K562 (cell line): ENCODE measurements at regions not wholly inside any gene's neighbourhood (a gene's known extent, or its start where the extent isn't known, plus 50 kb on each side); places are given as distances from the start of the nearest gene placed in this dataset.

Experiments
- ATAC-seq: fragments of 200-7000 bp; cut with Tn5 transposase; 3 replicates; pipeline ENCODE4 v1.9.1; 2020; ENCODE audit warnings: moderate library complexity
- BruUV-seq: library from RNA; stranded (reverse); fragments of 400-500 nt; replicated peaks from 2 replicates; lab custom pipeline; 2021; lab: Mats Ljungman, UMichigan
- CTCF ChIA-PET: fragments of 300-600 bp; formaldehyde crosslinking; extraction: SDS; loops from one replicate; lab custom pipeline; 2021; ENCODE audit warnings: low intra/inter-chr PET ratio; lab: Yijun Ruan, JAX
- POLR2A ChIA-PET: fragments of 300-600, 350-650 bp; sonication (Branson Sonifier 250); formaldehyde crosslinking; extraction: SDS; loops from one replicate; lab custom pipeline; 2021; ENCODE audit warnings: antibody characterized with exemption, inconsistent platforms; lab: Yijun Ruan, JAX
- DNase-seq, 4 experiments: peaks; one replicate each; pipeline versions ENCODE4 v3.0.0 to v3.0.0-alpha.2; 2011 to 2018; ENCODE audit warnings: low spot score in 3 of 4, mixed read lengths in 3 of 4; ENCODE audit errors: extremely low read depth in 1 of 4
- FAIRE-seq: peaks from 2 replicates; lab custom pipeline; 2011; peaks lifted over from hg19 to GRCh38; lab: Jason Lieb, UNC
- H2AFZ ChIP-seq: 2 replicates; pipeline ENCODE4 v1.6.0; 2011; ENCODE audit warnings: low read depth, low read length, control low read depth, inconsistent platforms
- H3K27ac ChIP-seq: fragments of 200-600 bp; 3 replicates; pipeline ENCODE4 v1.8.0; 2011; ENCODE audit warnings: low read depth, mild to moderate bottlenecking, control low read depth, inconsistent platforms, low read length, moderate library complexity, mixed read lengths; ENCODE audit errors: extremely low read depth
- H3K27me3 ChIP-seq, 2 experiments: fragments of 300-600 bp in 1 of 2; 2 replicates in 1 of 2; 3 replicates in 1 of 2; pipeline versions ENCODE4 v1.6.0 to v1.8.0; 2011; ENCODE audit warnings: inconsistent platforms in 2 of 2, low read length in 2 of 2, mild to moderate bottlenecking in 1 of 2, mixed read lengths in 1 of 2, moderate library complexity in 1 of 2; ENCODE audit not compliant: control insufficient read depth in 2 of 2, insufficient read depth in 2 of 2
- H3K36me3 ChIP-seq: fragments of 300-600 bp; 3 replicates; pipeline ENCODE4 v1.8.0; 2011; ENCODE audit warnings: mild to moderate bottlenecking, low read length, inconsistent platforms; ENCODE audit not compliant: control insufficient read depth, insufficient read depth
- H3K4me1 ChIP-seq, 2 experiments: fragments of 200-600 bp in 1 of 2; replicated peaks in 1 of 2; 2 replicates in 1 of 2; 3 replicates in 1 of 2; pipeline versions ENCODE4 v1.5.1 to v1.8.0; 2011; ENCODE audit warnings: inconsistent platforms in 2 of 2, low read length in 2 of 2, mild to moderate bottlenecking in 1 of 2, mixed read lengths in 1 of 2, moderate library complexity in 1 of 2; ENCODE audit not compliant: control insufficient read depth in 2 of 2, insufficient read depth in 2 of 2
- H3K4me2 ChIP-seq: 2 replicates; pipeline ENCODE4 v1.6.1; 2011; ENCODE audit warnings: low read length, control low read depth, inconsistent platforms, mixed read lengths; ENCODE audit not compliant: insufficient read depth
- H3K4me3 ChIP-seq: fragments of 200-600 bp; sonication (generic), shearing (Covaris generic); 2 replicates; pipeline ENCODE4 v1.5.1; 2016; ENCODE audit warnings: control low read depth, inconsistent platforms
- H3K79me2 ChIP-seq: fragments of 200-600 bp; 3 replicates; pipeline ENCODE4 v1.8.0; 2011; ENCODE audit warnings: low read length, inconsistent platforms; ENCODE audit not compliant: control insufficient read depth, insufficient read depth
- H3K9ac ChIP-seq, 2 experiments: 2 replicates each; pipeline versions ENCODE4 v1.6.0 to v1.6.1; 2011; ENCODE audit warnings: low read depth in 2 of 2, low read length in 2 of 2, control low read depth in 1 of 2, inconsistent platforms in 1 of 2, mild to moderate bottlenecking in 1 of 2, mixed read lengths in 1 of 2; ENCODE audit not compliant: insufficient read depth in 1 of 2
- H3K9me1 ChIP-seq: one replicate; pipeline ENCODE4 v1.6.0; 2011; ENCODE audit warnings: inconsistent platforms, mild to moderate bottlenecking, low read length, moderate library complexity; ENCODE audit not compliant: control insufficient read depth, insufficient read depth
- H3K9me3 ChIP-seq: replicated peaks from 2 replicates; pipeline ENCODE4 v1.5.1; 2011; ENCODE audit warnings: low read depth, low read length, inconsistent platforms; ENCODE audit not compliant: control insufficient read depth, insufficient read depth
- H4K20me1 ChIP-seq: replicated peaks from 2 replicates; pipeline ENCODE4 v1.6.1; 2011; ENCODE audit warnings: low read length, inconsistent platforms, mixed read lengths; ENCODE audit not compliant: control insufficient read depth, insufficient read depth
- KAT7 ChIP-seq: sonication (generic); formaldehyde crosslinking; IDR thresholded peaks from 2 replicates; pipeline ENCODE4 v1.8.0; 2022; ENCODE audit warnings: missing genetic modification reagents, mild to moderate bottlenecking, borderline replicate concordance
- NCOA1 ChIP-seq: fragments of 450-650 bp; IDR thresholded peaks from 2 replicates; pipeline ENCODE4 v1.6.1; 2016; ENCODE audit warnings: low read depth
- WGBS: fragments of 100-300 bp; shearing (Covaris generic); methylation state at CpG from one replicate; pipeline ENCODE4 v1.1.6; 2016; ENCODE audit warnings: low coverage, mixed read lengths; ENCODE audit not compliant: insufficient coverage; ENCODE audit errors: missing lambda C conversion rate; 5-methylcytosine and 5-hydroxymethylcytosine counted together
- in situ Hi-C: fragments of 300-500 bp; cut with MboI; formaldehyde crosslinking; loops from 4 replicates; pipeline ENCODE4 v1.15.0; 2018; ENCODE audit warnings: inconsistent platforms, mixed read lengths
- intact Hi-C: fragments of 100-400 bp; cut with micrococcal nuclease; formaldehyde crosslinking; loops from 2 replicates; pipeline ENCODE4 v1.14.2; 2022
- TF ChIP-seq, protein P1 (sequence below): sonication (generic); formaldehyde crosslinking; IDR thresholded peaks from 2 replicates; pipeline ENCODE4 v1.8.0; 2023; ENCODE audit warnings: missing genetic modification reagents, mild to moderate bottlenecking, borderline replicate concordance

DNA sequence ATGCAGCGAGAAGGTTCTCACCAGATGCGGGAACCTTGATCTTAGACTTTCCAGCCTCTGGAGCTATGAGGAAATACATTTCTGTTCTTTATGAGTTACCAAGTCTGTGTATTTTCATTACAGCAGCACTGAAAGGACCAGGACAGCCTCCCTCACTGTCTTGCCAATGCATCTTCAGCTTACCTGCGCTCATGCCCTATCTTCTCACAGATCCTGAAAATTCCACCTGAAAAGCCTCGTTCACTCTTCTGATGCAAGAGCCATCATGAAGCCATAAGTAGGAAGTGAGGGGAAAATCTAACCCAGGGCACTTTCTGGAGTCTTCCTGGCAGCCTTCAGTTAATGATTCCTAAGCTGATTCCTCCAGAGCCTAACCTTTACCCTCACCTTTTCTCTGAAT is 194.0 kb downstream of the SALL1 start:
- H3K79me2 ChIP-seq = no peaks in the 10 kb centered on the region
- no peak overlapping the region for H3K4me3 ChIP-seq
- POLR2A ChIA-PET = interaction anchor here (1.4 kb wide), 1 partner anchor 23 kb away, joined by 4 read pairs; no protein-coding TSS in a partner anchor
- H3K27ac ChIP-seq = no peak overlapping the region
- no peak overlapping the region for H3K9ac ChIP-seq
- H3K4me1 ChIP-seq = no peaks in the 10 kb centered on the region
- H3K4me2 ChIP-seq = no peak overlapping the region
- in situ Hi-C loops (no loop called here), intact Hi-C loops (no loop called here)
- no peaks in the 10 kb centered on the region; the same call in 1 of the 2 replicates for H4K20me1 ChIP-seq
- no peaks in the 10 kb centered on the region for H3K9me1 ChIP-seq
- BruUV-seq = no TSS peak
- 0% methylated on average over 4 of the region's 4 CpGs for WGBS
- CTCF ChIA-PET = no interaction called here
- FAIRE-seq (no peak), ATAC-seq (no peak), DNase-seq (no peak)
- no peaks in the 10 kb centered on the region for H3K36me3 ChIP-seq
- TF ChIP-seq NCOA1 (no peak), KAT7 (no peak)
- TF ChIP-seq, protein P1, sequence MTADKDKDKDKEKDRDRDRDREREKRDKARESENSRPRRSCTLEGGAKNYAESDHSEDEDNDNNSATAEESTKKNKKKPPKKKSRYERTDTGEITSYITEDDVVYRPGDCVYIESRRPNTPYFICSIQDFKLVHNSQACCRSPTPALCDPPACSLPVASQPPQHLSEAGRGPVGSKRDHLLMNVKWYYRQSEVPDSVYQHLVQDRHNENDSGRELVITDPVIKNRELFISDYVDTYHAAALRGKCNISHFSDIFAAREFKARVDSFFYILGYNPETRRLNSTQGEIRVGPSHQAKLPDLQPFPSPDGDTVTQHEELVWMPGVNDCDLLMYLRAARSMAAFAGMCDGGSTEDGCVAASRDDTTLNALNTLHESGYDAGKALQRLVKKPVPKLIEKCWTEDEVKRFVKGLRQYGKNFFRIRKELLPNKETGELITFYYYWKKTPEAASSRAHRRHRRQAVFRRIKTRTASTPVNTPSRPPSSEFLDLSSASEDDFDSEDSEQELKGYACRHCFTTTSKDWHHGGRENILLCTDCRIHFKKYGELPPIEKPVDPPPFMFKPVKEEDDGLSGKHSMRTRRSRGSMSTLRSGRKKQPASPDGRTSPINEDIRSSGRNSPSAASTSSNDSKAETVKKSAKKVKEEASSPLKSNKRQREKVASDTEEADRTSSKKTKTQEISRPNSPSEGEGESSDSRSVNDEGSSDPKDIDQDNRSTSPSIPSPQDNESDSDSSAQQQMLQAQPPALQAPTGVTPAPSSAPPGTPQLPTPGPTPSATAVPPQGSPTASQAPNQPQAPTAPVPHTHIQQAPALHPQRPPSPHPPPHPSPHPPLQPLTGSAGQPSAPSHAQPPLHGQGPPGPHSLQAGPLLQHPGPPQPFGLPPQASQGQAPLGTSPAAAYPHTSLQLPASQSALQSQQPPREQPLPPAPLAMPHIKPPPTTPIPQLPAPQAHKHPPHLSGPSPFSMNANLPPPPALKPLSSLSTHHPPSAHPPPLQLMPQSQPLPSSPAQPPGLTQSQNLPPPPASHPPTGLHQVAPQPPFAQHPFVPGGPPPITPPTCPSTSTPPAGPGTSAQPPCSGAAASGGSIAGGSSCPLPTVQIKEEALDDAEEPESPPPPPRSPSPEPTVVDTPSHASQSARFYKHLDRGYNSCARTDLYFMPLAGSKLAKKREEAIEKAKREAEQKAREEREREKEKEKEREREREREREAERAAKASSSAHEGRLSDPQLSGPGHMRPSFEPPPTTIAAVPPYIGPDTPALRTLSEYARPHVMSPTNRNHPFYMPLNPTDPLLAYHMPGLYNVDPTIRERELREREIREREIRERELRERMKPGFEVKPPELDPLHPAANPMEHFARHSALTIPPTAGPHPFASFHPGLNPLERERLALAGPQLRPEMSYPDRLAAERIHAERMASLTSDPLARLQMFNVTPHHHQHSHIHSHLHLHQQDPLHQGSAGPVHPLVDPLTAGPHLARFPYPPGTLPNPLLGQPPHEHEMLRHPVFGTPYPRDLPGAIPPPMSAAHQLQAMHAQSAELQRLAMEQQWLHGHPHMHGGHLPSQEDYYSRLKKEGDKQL (CRISPR knock-in tag) = no peak
- H2AFZ ChIP-seq = no peak overlapping the region
- H3K9me3 ChIP-seq = no peaks in the 10 kb centered on the region
- H3K27me3 ChIP-seq = no peaks in the 10 kb centered on the region; a peak in 1 of 5 replicates
